NK-92 (cell line): ENCODE measurements at regions not wholly inside any gene's neighbourhood (a gene's known extent, or its start where the extent isn't known, plus 50 kb on each side); places are given as distances from the start of the nearest gene placed in this dataset.

Experiments
- DNase-seq: peaks from one replicate; lab custom pipeline; 2025; ENCODE audit not compliant: unreplicated experiment; lab: John Stamatoyannopoulos, UW

- DNase-seq, result no peak
Observed at GRCh38 chr13:99862244-99862643, 109.3 kb downstream of the ZIC5 start.

GRCh38 chr13:99861771-99862170 lies 109.8 kb downstream of the ZIC5 start:
- no peak for DNase-seq

GRCh38 chr13:99860745-99861144 lies 110.8 kb downstream of the ZIC5 start:
- DNase-seq, result no peak

GRCh38 chr13:99859178-99860177 lies 112.1 kb downstream of the ZIC5 start:
- DNase-seq, result no peak

- no peak for DNase-seq
Observed at GRCh38 chr13:99857738-99858137, 113.8 kb downstream of the ZIC5 start.

GRCh38 chr13:99855526-99856420 lies 115.8 kb downstream of the ZIC5 start:
- no peak for DNase-seq

- DNase-seq, result no peak
Observed at GRCh38 chr13:99854366-99854765, 117.2 kb downstream of the ZIC5 start.

- DNase-seq, result no peak
Observed at GRCh38 chr13:99847318-99847750, 124.2 kb downstream of the ZIC5 start.

- no peak for DNase-seq
Observed at GRCh38 chr13:99845161-99845874, 126.2 kb downstream of the ZIC5 start.

GRCh38 chr13:99844421-99844820 lies 127.1 kb downstream of the ZIC5 start:
- no peak for DNase-seq

- no peak for DNase-seq
Observed at GRCh38 chr13:99843872-99844271, 127.7 kb downstream of the ZIC5 start.

- no peak for DNase-seq
Observed at GRCh38 chr13:99842405-99842804, 129.2 kb downstream of the ZIC5 start.

- no peak for DNase-seq
Observed at GRCh38 chr13:99836291-99836690, 135.3 kb downstream of the ZIC5 start.

GRCh38 chr13:99835442-99835841 lies 136.1 kb downstream of the ZIC5 start:
- DNase-seq, result no peak

GRCh38 chr13:99834246-99834645 lies 137.3 kb downstream of the ZIC5 start:
- no peak for DNase-seq

GRCh38 chr13:99832347-99832746 lies 139.2 kb downstream of the ZIC5 start:
- DNase-seq, result no peak

GRCh38 chr13:99830931-99831330 lies 140.6 kb downstream of the ZIC5 start:
- DNase-seq, result no peak

- no peak for DNase-seq
Observed at GRCh38 chr13:99829593-99830239, 141.9 kb downstream of the ZIC5 start.

- no peak for DNase-seq
Observed at GRCh38 chr13:99829161-99829560, 142.4 kb downstream of the ZIC5 start.

GRCh38 chr13:99828735-99829134 lies 142.8 kb downstream of the ZIC5 start:
- no peak for DNase-seq
